T-helper 1 cell treated with Interleukin-12 subunit alpha and Interleukin-12 subunit beta and Interleukin-4 antibody, amounts not matched to agents 30 μg/mL and 1 μg/mL, for 36 hours (primary cell): ENCODE measurements at regions not wholly inside any gene's neighbourhood (a gene's known extent, or its start where the extent isn't known, plus 50 kb on each side); places are given as distances from the start of the nearest gene placed in this dataset.

Experiments used
- H3K27ac Mint-ChIP-seq: one replicate; pipeline ENCODE4 v1.8.0; 2021; ENCODE audit warnings: mild to moderate bottlenecking, mixed read lengths
- H3K27me3 Mint-ChIP-seq: one replicate; pipeline ENCODE4 v1.8.0; 2021; ENCODE audit warnings: low read depth, mixed read lengths
- H3K36me3 Mint-ChIP-seq: one replicate; pipeline ENCODE4 v1.8.0; 2021; ENCODE audit warnings: low read depth, mixed read lengths
- H3K4me1 Mint-ChIP-seq: one replicate; pipeline ENCODE4 v1.8.0; 2021; ENCODE audit warnings: low read depth, mixed read lengths
- H3K4me3 Mint-ChIP-seq: one replicate; pipeline ENCODE4 v1.8.0; 2021; ENCODE audit warnings: mild to moderate bottlenecking, moderate library complexity, mixed read lengths
- H3K9me3 Mint-ChIP-seq: one replicate; pipeline ENCODE4 v1.8.0; 2021; ENCODE audit warnings: mixed read lengths

DNA sequence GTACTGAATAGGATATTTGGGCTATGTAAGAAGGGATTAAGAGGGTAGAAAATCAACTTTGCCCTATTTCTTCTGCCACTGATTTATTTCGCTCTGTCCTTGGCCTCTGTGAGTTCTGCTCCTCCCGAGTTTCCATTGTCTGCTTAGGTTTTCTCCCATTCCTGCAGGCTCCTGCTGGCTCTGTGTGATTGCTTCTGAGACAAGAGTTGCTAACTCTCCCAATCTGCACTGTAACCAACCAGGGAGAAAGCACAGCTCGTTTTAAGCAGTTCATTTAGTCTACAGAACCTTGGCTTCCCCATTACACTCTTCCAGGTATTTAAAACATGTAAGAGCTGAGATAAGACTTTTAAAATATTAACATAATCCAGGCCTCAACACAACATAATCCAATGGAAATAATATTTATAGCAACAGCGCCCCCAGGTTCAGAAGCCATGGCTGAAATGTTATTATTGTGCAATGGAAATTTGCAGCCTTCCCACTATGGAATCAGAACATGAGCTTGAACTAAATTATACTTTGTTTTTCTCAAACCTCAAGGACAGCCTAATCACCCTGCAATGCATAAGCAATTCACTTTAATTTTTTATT, 203.5 kb downstream of the ERCC6L2 start:
- H3K9me3 Mint-ChIP-seq, result no peaks in the 10 kb centered on the region

DNA sequence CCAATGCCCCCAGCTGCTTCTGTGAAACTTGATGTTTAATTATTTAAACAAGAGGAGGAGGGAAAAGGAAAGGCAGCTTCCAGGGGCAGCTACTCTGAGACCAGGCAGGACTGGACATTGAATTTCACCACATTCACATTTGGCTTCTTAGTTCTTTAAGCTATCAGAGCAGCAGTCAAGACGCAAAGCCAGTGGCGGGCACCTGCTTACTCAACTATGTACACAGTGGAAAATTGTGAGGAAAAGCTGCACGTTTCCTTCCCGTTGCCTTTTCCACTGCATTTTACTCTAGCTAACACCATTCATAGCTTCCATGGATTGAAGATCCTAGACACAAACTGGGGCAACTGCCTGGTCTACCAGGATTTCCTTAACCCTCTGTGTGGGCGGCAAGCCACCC, 200.3 kb downstream of the ERCC6L2 start:
- H3K4me1 Mint-ChIP-seq, result peaks cover 5% of the 10 kb centered on the region
- H3K36me3 Mint-ChIP-seq, result no peaks in the 10 kb centered on the region
- H3K27me3 Mint-ChIP-seq, result peaks cover 5% of the 10 kb centered on the region
- no peaks in the 10 kb centered on the region for H3K9me3 Mint-ChIP-seq
- H3K27ac Mint-ChIP-seq, result no peak overlapping the region
- H3K4me3 Mint-ChIP-seq, result no peak overlapping the region

More for the DNA sequence above, 203.5 kb downstream of the ERCC6L2 start:
- Mint-ChIP-seq H3K36me3 (no peaks in the 10 kb centered on the region), H3K4me1 (peaks cover 2% of the 10 kb centered on the region), H3K27ac (no peak overlapping the region), H3K27me3 (peaks cover 14% of the 10 kb centered on the region), H3K4me3 (no peak overlapping the region)

DNA sequence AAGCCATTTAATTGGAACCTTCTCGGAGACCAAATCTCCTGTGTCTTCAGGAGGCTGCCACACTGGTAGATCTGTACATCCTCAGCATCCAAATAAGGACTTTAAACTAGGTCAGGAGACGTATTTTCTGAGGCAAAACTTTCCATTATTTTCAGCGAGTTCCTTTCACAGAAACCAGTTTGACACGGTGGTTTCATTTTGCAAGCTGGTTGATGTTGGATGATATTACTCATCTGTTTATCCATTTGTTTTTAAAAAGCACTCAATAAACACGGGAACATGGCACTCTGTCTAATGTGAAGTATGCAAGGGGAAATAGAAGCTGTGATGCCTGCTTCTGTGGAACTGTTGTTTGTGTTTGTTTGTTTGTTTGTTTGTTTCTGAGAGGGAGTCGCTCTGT, 199.6 kb downstream of the ERCC6L2 start:
- Mint-ChIP-seq H3K4me1 (peaks cover 5% of the 10 kb centered on the region), H3K9me3 (no peaks in the 10 kb centered on the region), H3K27ac (peak overlapping the region; percentile 17), H3K36me3 (no peaks in the 10 kb centered on the region), H3K4me3 (no peak overlapping the region), H3K27me3 (peaks cover 2% of the 10 kb centered on the region)

GRCh38 chr9:96073531-96074480, 198.3 kb downstream of the ERCC6L2 start:
- no peak overlapping the region for H3K4me3 Mint-ChIP-seq
- peaks cover 5% of the 10 kb centered on the region for H3K4me1 Mint-ChIP-seq
- no peak overlapping the region for H3K27ac Mint-ChIP-seq
- no peaks in the 10 kb centered on the region for H3K36me3 Mint-ChIP-seq
- H3K27me3 Mint-ChIP-seq, result peaks cover 6% of the 10 kb centered on the region
- H3K9me3 Mint-ChIP-seq, result no peaks in the 10 kb centered on the region

DNA sequence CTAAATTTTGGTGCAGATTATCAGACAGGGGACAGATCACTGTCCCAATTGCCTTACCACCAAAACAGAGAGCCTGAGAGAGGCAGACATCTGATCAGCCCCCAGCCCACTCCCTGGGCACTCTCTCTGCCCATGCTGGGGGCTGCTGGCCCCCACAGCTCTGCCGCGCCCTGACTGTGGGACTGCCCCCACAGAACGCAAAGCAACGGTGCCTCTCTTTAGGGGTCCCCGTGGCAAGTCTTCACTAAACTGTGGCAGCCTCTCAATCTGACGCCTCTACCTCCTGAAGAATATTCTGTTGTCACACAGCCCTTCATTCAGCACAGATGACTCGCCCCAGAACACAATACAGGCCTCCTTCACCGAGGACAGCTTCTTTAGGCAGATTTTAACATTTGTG, 197.4 kb downstream of the ERCC6L2 start:
- H3K4me1 Mint-ChIP-seq, result peaks cover 5% of the 10 kb centered on the region
- H3K36me3 Mint-ChIP-seq, result no peaks in the 10 kb centered on the region
- peaks cover 6% of the 10 kb centered on the region for H3K27me3 Mint-ChIP-seq
- no peak overlapping the region for H3K4me3 Mint-ChIP-seq
- no peak overlapping the region for H3K27ac Mint-ChIP-seq
- no peaks in the 10 kb centered on the region for H3K9me3 Mint-ChIP-seq

DNA sequence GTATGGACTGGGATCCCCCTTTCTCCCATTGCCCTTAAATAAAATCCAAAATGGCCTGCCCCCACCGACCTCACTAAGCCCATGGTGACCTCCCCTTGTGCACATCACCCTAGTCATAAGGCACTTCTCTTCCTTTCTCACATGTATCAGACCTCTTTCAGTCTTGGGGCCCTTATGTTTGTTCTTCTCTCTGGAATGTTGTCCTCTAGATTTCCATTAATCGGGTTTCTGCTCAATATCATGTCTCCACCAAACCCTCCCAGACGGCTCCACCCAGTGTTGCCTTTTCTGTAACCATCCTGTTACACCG, 196.3 kb downstream of the ERCC6L2 start:
- no peak overlapping the region for H3K4me3 Mint-ChIP-seq
- peaks cover 5% of the 10 kb centered on the region for H3K4me1 Mint-ChIP-seq
- H3K9me3 Mint-ChIP-seq, result no peaks in the 10 kb centered on the region
- H3K36me3 Mint-ChIP-seq, result no peaks in the 10 kb centered on the region
- H3K27ac Mint-ChIP-seq, result no peak overlapping the region
- peaks cover 6% of the 10 kb centered on the region for H3K27me3 Mint-ChIP-seq

DNA sequence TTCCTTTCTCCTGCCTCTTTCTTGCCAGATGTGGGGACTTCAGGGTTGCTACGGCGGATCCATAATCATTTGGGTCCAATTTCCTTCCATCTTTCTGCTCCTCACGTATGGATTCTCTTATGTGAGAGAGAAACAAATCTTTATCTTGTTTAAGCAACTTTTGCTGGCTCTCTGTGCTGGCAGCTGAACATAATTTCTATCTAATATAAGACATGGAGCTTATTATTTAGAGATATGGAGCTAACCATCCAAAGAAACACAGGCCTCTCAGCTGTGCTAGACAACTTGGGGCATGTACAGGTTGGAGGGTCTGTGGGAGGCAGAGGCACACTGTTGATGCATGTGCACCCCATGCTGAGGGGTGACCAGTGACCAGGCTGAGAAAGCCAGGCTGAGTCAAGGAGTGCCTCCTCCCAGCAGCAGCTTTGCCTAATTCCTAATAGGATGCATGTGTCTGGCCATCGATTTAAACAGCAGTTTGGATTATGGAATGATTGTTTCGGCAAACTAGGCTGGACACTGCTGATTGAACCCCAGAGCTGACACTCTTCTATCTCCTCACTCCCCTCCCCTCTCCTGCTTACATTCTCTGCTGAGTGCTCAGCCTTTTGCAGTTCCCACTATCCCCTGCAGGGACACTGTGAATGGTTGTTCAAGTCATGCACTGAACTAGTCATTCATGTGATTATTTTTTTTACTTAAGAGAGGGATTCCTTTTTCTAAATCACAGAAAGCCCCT, 195.8 kb downstream of the ERCC6L2 start:
- H3K4me1 Mint-ChIP-seq, result peaks cover 5% of the 10 kb centered on the region

DNA sequence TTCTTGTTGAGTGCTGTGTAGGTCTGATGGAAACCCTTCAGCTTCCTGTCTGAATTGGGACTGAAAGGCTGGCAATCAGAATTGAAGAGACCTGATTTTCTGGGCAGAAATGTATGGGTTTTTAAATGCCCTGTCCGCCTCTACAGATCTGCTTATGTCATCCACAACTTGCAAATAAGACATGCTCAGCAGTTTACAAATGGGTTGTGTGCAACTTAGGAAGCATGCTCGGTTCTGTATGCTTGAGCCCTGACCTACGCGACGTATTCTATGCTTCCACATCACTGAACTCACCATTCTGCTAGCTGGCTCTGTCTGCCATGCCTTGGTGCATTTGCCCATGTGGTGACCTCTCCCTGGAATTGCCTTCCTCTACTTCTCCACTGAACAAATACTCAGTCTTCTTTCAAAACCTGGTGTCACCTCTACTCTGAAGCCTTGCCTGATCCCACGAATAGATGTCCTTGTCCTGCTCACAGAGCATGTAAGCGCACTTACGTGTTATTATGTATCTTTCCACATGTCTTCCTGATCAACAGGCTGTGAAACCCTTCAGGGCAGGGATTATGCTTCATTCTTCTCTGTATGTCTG, 194.2 kb downstream of the ERCC6L2 start:
- Mint-ChIP-seq H3K27me3 (peaks cover 6% of the 10 kb centered on the region), H3K4me3 (no peak overlapping the region), H3K4me1 (peaks cover 5% of the 10 kb centered on the region), H3K9me3 (no peaks in the 10 kb centered on the region), H3K27ac (no peak overlapping the region), H3K36me3 (no peaks in the 10 kb centered on the region)

More for the DNA sequence above, 195.8 kb downstream of the ERCC6L2 start:
- Mint-ChIP-seq H3K4me3 (no peak overlapping the region), H3K36me3 (no peaks in the 10 kb centered on the region), H3K27ac (no peak overlapping the region), H3K27me3 (peaks cover 6% of the 10 kb centered on the region), H3K9me3 (no peaks in the 10 kb centered on the region)

DNA sequence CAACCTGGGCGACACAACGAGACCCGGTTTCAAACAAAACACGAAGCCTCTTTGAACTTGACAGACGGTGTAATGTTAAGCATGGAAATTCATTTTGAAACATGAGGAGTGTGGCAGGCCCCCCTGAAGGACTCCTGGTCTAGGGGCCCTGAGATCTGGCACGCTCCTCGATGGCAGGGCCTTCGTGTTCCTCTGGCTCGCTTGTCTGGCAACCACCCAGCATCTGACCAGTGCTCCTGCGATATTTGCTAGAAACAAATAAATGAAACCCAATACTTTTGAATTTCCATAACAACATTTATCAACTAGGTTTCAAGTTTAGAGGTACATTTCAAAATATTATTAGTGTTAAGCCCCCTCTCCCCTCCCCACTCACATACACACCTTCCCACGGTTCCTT, 193.0 kb downstream of the ERCC6L2 start:
- no peaks in the 10 kb centered on the region for H3K9me3 Mint-ChIP-seq
- no peak overlapping the region for H3K4me3 Mint-ChIP-seq
- H3K27ac Mint-ChIP-seq, result no peak overlapping the region
- peaks cover 6% of the 10 kb centered on the region for H3K27me3 Mint-ChIP-seq
- H3K36me3 Mint-ChIP-seq, result no peaks in the 10 kb centered on the region
- H3K4me1 Mint-ChIP-seq, result no peaks in the 10 kb centered on the region

GRCh38 chr9:96067600-96067999, 192.1 kb downstream of the ERCC6L2 start:
- no peaks in the 10 kb centered on the region for H3K9me3 Mint-ChIP-seq
- no peaks in the 10 kb centered on the region for H3K36me3 Mint-ChIP-seq
- peaks cover 6% of the 10 kb centered on the region for H3K27me3 Mint-ChIP-seq
- H3K4me1 Mint-ChIP-seq, result no peaks in the 10 kb centered on the region
- H3K27ac Mint-ChIP-seq, result no peak overlapping the region
- H3K4me3 Mint-ChIP-seq, result no peak overlapping the region

DNA sequence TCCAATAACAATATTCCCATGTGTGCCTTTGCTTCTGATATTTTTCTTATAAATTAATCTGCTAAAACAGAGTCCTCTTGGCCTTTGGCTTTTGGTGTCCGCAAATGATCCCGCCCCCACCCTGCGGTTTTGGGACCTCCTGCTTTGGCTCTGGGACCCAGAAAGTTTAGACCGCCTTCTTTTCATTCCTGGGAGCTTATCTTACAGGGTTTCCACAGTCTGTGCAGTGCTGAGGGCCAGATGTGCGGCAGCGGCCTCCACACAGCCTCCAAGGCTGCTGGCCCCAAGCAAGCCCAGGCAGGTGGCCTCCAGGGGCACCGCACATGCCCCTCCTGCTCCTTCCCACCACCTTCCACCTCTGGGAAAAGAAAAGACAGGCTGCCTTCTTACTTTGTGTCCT, 191.5 kb downstream of the ERCC6L2 start:
- Mint-ChIP-seq H3K4me3 (no peak overlapping the region), H3K4me1 (peaks cover 4% of the 10 kb centered on the region), H3K36me3 (no peaks in the 10 kb centered on the region), H3K27me3 (peaks cover 6% of the 10 kb centered on the region), H3K9me3 (no peaks in the 10 kb centered on the region), H3K27ac (no peak overlapping the region)

DNA sequence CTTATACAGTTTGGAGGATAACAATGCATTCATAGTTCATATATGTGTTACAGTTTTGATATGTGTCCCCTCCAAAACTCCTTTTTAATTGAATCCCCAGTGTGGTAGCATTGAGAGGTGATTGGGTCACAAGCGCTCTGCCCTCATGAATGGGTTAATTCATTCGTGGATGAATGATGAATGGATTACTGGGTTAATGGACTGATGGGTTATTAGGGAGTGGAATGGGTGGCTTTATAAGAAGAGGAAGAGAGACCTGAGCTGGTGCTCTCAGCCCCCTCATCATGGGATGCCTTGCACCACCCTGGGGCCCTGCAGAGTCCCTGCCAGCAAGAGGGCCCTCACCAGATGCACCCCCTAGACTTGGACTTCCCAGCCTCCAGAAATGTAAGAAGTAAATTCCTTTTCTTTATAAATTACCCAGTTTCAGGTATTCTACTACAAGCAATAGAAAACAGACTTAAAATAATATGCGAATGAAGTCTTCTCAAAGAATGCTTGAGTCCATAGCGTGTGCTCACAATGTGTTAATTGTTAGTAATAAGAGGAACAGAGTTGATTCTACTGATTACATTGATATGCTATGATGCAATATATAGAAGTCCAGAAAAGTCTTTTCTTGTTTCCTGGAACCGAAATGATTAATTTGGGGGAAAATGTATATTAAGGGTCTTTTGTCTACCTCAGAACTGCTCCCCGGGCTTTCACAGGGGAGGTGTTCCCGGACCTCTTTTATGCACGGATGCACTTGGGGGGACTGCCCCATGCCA, 190.2 kb downstream of the ERCC6L2 start:
- H3K36me3 Mint-ChIP-seq, result no peaks in the 10 kb centered on the region
- no peaks in the 10 kb centered on the region for H3K9me3 Mint-ChIP-seq
- H3K27ac Mint-ChIP-seq, result no peak overlapping the region
- peaks cover 6% of the 10 kb centered on the region for H3K27me3 Mint-ChIP-seq
- peaks cover 12% of the 10 kb centered on the region for H3K4me1 Mint-ChIP-seq
- H3K4me3 Mint-ChIP-seq, result no peak overlapping the region

- H3K4me1 Mint-ChIP-seq, result peaks cover 12% of the 10 kb centered on the region
- peaks cover 3% of the 10 kb centered on the region for H3K27me3 Mint-ChIP-seq
- H3K27ac Mint-ChIP-seq, result no peak overlapping the region
- H3K9me3 Mint-ChIP-seq, result no peaks in the 10 kb centered on the region
- no peaks in the 10 kb centered on the region for H3K36me3 Mint-ChIP-seq
- H3K4me3 Mint-ChIP-seq, result no peak overlapping the region
These were observed 189.5 kb downstream of the ERCC6L2 start for GRCh38 chr9:96064826-96065481.
